GM10248 (cell line): ENCODE measurements at regions not wholly inside any gene's neighbourhood (a gene's known extent, or its start where the extent isn't known, plus 50 kb on each side); places are given as distances from the start of the nearest gene placed in this dataset.

Experiments used
- CTCF ChIA-PET: fragments of 300-600 bp; sonication (Branson Sonifier 250); formaldehyde crosslinking; extraction: SDS; loops from one replicate; lab custom pipeline; 2021; ENCODE audit warnings: antibody characterized with exemption; lab: Yijun Ruan, JAX
- POLR2A ChIA-PET: fragments of 350-650 bp; sonication (Branson Sonifier 250); formaldehyde crosslinking; extraction: SDS; loops from one replicate; lab custom pipeline; 2020; ENCODE audit warnings: antibody characterized with exemption; lab: Yijun Ruan, JAX
- DNase-seq: peaks from one replicate; pipeline ENCODE4 v3.0.0; 2012; ENCODE audit errors: extremely low spot score
- CTCF ChIP-seq: IDR thresholded peaks from 2 replicates; pipeline ENCODE4 v1.5.1; 2012; ENCODE audit warnings: mild to moderate bottlenecking, low read depth; ENCODE audit errors: extremely low read depth, missing control alignments, control extremely low read depth

GRCh38 chr17:36879624-36880131 is 57.6 kb upstream of the LHX1 start:
- no peak for TF ChIP-seq CTCF
- no peak for DNase-seq
- POLR2A ChIA-PET, result no interaction called here

GRCh38 chr17:36880268-36880905 is 56.9 kb upstream of the LHX1 start:
- no peak for TF ChIP-seq CTCF
- ChIA-PET CTCF (interaction anchor here (1.0 to 1.1 kb wide), 2 partner anchors 12 to 15 kb away, joined by 3 read pairs; no protein-coding TSS in a partner anchor), POLR2A (no interaction called here)
- DNase-seq, result no peak

More at GRCh38 chr17:36879624-36880131, 57.6 kb upstream of the LHX1 start:
- CTCF ChIA-PET, result interaction anchor here (1.0 kb wide), 1 partner anchor 15 kb away, joined by 3 read pairs; no protein-coding TSS in a partner anchor

GRCh38 chr17:36881323-36881722 is 56.0 kb upstream of the LHX1 start:
- CTCF ChIA-PET, result interaction anchor here (1.1 kb wide), 1 partner anchor 11 kb away, joined by 3 read pairs; no protein-coding TSS in a partner anchor

GRCh38 chr17:36884495-36885152 is 52.7 kb upstream of the LHX1 start:
- CTCF ChIA-PET, result no interaction called here
- DNase-seq, result no peak
- POLR2A ChIA-PET, result no interaction called here
- no peak for TF ChIP-seq CTCF

More at GRCh38 chr17:36881323-36881722, 56.0 kb upstream of the LHX1 start:
- no peak for DNase-seq
- no peak for TF ChIP-seq CTCF
- POLR2A ChIA-PET, result no interaction called here

- DNase-seq, result no peak
- ChIA-PET CTCF (no interaction called here), POLR2A (no interaction called here)
- TF ChIP-seq CTCF, result no peak
These were observed 52.0 kb upstream of the LHX1 start for GRCh38 chr17:36885153-36885735.

- TF ChIP-seq CTCF, result no peak
- DNase-seq, result no peak
- POLR2A ChIA-PET, result no interaction called here
- CTCF ChIA-PET, result no interaction called here
These were observed 51.4 kb upstream of the LHX1 start for GRCh38 chr17:36885771-36886377.
